Adrenal gland (tissue), 5 donors: ENCODE measurements at regions not wholly inside any gene's neighbourhood (a gene's known extent, or its start where the extent isn't known, plus 50 kb on each side); places are given as distances from the start of the nearest gene placed in this dataset.

Source experiments
- POLR2A ChIP-seq, 2 donors: fragments of 450-650 bp; IDR thresholded peaks; one replicate each; pipeline ENCODE4 v1.6.1; 2017; ENCODE audit warnings: antibody characterized with exemption in 2 of 2, mild to moderate bottlenecking in 2 of 2, moderate library complexity in 1 of 2
- TF ChIP-seq, protein P1 (sequence below), 6 experiments: fragments of 450-650 bp in 4 of 6; fragments of 200-600 bp in 2 of 6; sonication (generic) in 1 of 6; IDR thresholded peaks; 1 replicate in 5 of 6; 2 replicates in 1 of 6; pipeline versions ENCODE4 v1.5.1 to v1.8.0; 2016 to 2021; ENCODE audit warnings: antibody characterized with exemption in 6 of 6, mild to moderate bottlenecking in 2 of 6, moderate library complexity in 1 of 6
- donor health status: DM: no; HTN: no; CAD: no.

DNA sequence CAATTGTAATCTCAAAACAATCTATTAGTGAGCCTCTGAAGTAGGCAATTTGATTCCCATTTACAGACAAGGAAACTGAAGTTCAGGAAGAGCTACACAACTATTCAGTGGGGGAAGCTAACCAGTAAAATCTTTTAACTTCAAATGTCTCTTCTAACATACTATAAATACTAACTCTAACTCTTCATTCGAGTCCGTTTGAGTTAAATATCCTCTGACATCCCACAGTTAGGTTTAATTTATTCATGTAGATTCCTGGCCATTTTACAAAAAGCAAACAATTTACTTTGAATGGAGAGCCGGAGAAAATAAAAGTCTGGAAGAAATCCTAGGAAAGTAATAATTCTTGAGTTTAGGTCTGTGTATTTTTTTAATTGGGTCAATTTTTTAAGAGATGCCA is 64.7 kb downstream of the HYCC1 start:
- TF ChIP-seq, protein P1, sequence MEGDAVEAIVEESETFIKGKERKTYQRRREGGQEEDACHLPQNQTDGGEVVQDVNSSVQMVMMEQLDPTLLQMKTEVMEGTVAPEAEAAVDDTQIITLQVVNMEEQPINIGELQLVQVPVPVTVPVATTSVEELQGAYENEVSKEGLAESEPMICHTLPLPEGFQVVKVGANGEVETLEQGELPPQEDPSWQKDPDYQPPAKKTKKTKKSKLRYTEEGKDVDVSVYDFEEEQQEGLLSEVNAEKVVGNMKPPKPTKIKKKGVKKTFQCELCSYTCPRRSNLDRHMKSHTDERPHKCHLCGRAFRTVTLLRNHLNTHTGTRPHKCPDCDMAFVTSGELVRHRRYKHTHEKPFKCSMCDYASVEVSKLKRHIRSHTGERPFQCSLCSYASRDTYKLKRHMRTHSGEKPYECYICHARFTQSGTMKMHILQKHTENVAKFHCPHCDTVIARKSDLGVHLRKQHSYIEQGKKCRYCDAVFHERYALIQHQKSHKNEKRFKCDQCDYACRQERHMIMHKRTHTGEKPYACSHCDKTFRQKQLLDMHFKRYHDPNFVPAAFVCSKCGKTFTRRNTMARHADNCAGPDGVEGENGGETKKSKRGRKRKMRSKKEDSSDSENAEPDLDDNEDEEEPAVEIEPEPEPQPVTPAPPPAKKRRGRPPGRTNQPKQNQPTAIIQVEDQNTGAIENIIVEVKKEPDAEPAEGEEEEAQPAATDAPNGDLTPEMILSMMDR (IDR thresholded peaks at IDR 0.05): no peak
- no peak for TF ChIP-seq POLR2A (IDR thresholded peaks at IDR 0.05)
